GM19351 (cell line): ENCODE measurements at regions not wholly inside any gene's neighbourhood (a gene's known extent, or its start where the extent isn't known, plus 50 kb on each side); places are given as distances from the start of the nearest gene placed in this dataset.
"Not testable (repeated sequence)": the region's sequence is repeated elsewhere in the genome, so short reads cannot be mapped to it uniquely, and the experiment has no call there.

Experiments used
- ATAC-seq: cut with Tn5 transposase; IDR thresholded peaks from one replicate; pipeline ENCODE4 v1.9.1; 2021; ENCODE audit warnings: mild to moderate bottlenecking, moderate library complexity; ENCODE audit not compliant: unreplicated experiment

- no peak for ATAC-seq
Observed at GRCh38 chr12:107826276-107826675, 51.8 kb downstream of the ASCL4 start.

- ATAC-seq = no peak
Observed at GRCh38 chr12:107829271-107829670, 54.8 kb downstream of the ASCL4 start.

- ATAC-seq = no peak
Observed at GRCh38 chr12:107832441-107832840, 57.9 kb downstream of the ASCL4 start.

GRCh38 chr12:107840186-107840585 lies 65.7 kb downstream of the ASCL4 start:
- ATAC-seq = no peak

DNA sequence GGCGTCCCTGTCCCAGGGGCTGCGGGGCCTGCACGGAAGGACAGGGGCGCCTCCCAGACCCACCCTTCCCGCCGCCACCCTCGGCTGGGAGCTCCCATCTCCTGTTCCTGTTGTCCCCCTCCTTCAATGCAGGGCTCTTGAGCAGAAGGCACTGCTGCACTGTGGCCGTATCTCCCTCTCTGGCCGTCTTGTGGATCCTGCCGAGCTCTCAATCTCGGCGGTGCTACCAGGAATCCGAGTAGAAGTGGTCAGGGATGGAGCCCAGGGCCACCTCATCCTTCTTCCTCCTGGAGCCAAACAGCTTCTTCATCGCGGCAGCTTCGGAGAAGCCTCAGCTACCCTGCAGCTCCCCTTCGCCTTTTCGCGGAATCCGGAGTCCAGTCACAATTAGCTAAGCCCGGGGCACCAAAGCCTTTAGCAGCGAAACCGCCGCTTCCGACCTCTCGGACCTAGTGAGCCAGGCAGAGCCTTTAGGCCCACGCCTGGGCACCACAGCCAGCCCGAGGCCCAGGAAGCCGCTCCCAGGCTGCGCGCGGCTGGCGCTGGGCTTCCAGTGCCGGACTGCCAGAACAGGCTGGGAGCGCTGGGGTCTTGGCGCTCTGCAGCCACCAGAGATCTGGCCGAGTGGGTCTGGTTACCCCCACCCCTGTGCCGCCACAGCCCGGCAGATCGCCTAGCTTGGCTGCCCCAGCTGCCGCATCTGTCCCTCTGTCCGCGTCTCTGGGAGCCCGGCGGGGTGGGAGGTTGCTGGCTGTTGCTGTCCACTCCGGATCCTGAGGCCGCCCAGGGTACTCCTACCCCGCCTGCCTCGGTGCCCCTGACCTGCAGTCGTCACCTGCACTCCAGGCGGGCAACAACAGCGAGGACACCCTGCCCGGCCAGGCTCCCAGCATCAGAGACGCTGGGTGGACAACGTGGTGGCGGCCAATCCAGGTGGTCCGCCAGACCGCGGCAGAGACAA lies 69.1 kb downstream of the ASCL4 start:
- ATAC-seq = no peak

DNA sequence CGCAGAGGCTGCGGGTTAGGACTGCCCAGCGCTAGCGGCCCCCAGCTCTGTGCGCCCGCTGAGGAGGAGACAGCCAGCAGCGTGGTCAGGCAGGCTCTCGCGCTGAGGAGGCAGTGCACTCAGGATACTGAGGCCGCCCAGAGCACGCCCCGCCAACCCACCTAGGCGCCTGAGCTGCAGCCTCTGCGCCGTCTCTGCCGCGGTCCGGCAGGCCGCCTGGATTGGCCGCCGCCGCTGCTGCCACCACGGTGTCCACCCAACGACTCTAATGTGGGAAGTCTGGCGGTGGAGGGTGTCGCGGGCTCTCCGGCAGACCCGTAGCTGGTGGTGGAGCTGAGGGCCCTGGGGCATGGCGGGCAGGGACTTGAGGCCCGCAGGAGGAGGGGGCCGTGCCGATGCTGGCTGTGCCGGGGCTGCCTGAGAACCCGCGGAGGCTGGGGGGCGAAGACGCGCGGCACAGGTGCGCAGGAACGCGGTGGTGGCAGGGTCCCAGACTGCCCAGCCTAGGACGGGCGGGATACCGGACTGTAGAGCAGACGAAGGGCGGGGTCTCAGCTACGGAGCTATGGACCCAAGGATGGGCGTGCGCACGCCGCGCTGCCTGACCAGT lies 69.9 kb downstream of the ASCL4 start:
- no peak for ATAC-seq

GRCh38 chr12:107845226-107845979 lies 70.9 kb downstream of the ASCL4 start:
- ATAC-seq = no peak

GRCh38 chr12:107845980-107846659 lies 71.6 kb downstream of the ASCL4 start:
- ATAC-seq = no peak

GRCh38 chr12:107847430-107847829 lies 72.9 kb downstream of the ASCL4 start:
- no peak for ATAC-seq

- ATAC-seq = no peak
Observed at GRCh38 chr12:107847830-107848229, 73.3 kb downstream of the ASCL4 start.

DNA sequence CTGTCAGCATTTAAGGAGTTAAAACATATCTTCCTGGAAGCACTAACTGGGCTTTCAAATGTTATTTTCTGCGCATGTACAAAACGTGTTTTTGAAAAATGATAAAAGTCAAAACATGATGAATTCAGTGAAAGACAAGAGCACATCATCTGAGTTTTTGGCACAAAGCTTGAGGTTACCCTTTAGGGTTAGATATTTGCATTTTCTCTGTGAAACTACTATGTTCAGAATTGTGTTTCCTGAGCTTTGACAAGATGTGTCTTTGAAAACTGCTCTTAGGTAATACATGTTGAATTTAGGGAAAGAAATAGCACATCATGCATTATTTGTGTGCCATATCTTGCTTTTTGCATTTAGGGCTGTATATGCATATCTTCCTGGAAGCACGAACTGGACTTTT lies 79.0 kb downstream of the ASCL4 start:
- no peak for ATAC-seq

DNA sequence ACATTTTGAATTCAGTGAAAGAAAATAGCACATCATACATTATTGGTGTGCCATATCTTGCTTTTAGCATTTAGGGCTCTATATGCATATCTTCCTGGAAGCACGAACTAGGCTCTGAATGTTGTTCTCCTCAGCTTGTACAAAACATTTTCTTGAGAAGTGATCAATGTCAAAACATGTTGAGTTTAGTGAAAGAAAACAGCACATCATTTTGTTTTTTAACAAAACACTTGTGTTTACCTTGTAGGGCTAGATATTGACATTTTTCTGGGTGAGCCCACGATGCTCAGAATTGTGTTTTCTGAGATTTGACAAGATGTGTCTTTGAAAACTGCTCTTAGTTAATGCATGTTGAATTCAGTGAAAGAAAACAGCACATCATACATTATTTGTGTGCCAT lies 81.0 kb downstream of the ASCL4 start:
- ATAC-seq = no peak

DNA sequence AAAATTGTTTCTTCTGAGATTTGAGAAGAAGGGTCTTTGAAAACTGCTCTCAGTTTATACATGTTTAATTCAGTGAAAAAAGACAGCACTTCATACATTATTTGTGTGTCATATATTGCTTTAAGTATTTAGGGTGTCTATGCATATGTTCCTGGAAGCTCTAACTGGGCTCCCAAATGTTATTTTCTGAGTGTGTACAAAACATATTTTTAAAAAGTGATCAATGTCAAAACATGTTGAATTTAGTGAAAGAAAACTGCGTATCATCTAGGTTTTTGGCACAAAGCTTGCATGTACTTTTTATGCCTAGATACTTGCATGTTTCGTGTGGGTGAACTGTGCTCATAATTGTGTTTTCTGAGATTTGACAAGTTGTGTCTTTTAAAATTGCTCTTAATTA lies 81.6 kb downstream of the ASCL4 start:
- no peak for ATAC-seq

DNA sequence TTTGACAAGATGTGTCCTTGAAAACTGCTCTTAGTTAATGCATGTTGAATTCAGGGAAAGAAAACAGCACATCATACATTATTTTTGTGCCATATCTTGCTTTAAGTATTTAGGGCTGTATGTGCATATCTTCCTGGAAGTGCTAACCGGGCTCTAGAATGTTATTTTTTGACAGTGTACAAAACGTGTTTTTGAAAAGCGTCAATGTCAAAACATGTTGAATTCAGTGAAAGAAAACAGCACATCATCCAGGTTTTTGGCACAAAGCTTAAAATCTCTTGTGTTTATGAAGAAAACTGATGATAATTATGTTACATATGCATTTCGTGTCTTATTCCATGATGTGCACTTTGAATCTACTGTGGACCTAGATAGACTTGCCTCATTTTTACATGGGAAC lies 82.7 kb downstream of the ASCL4 start:
- no peak for ATAC-seq

DNA sequence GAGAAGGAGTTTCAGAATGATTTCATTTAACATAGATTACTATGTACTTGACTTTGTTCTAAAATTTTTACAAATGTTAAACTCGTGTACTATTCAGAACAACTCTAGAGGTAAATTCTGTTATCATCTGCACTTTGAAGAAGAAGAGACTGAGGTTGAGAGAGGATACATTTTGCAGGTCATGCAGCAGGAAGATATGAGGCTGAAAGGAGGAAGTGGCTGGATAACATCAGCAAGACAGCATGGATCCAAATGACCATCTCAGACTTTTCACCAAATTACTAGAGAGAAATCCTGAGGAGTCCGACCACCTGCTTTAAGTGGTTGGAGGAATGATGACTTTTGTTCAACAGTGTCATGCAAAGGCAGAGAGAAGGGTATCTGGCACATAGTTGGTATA lies 84.9 kb downstream of the ASCL4 start:
- ATAC-seq = no peak

DNA sequence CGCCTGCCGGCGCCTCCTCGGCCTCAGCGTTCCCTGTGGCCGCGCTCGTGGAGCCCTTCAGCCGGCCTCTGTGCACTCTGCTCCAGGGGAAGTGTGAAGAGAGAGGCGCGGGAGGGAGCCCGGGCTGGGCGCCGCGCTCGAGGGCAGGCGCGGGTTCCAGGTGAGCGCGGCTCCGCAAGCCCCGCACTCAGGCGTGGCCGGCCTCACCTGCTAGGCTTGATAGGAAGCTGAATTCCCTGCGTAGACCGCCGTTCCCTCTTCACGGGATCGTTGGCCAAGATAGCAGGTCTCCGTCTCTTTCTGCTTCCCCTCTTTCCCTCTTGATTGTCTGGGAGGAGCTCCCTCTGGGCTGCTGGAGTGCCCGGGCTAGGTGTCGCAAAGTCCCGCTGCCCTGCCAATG lies 89.7 kb downstream of the ASCL4 start:
- no peak for ATAC-seq

DNA sequence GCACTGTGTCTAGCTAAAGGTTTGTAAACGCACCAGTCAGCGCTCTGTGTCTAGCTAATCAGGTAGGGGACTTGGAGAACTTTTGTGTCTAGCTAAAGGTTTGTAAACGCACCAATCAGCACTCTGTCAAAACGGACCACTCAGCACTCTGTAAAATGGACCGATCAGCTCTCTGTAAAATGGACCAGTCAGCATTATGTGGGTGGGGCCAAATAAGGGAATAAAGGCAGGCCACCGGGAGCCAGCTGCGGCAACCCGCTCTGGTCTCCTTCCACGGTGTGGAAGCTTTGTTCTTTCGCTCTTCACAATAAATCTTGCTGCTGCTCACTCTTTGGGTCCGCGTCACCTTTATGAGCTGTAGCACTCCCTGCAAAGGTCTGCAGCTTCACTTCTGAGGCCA lies 90.2 kb downstream of the ASCL4 start:
- ATAC-seq = not testable (repeated sequence)

DNA sequence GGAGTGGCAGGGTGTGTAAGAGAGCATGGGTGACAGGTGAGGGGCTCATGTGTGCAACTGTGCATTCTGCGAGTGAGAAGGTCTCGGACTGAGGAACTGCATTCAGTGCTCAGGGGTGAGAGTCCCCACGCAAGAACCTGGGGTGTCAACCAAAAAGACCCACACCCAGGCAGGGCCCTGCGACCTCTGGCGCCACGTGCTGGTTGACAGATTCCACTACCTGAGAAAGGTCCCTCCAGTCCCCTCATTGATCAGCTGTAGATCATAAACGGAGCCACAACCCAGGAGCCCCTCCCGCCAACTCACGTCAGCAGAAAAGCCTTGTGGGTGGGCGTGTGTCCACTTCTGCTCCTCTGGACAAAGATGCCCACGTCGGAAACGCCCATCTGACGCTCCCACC lies 98.7 kb downstream of the ASCL4 start:
- ATAC-seq = no peak

DNA sequence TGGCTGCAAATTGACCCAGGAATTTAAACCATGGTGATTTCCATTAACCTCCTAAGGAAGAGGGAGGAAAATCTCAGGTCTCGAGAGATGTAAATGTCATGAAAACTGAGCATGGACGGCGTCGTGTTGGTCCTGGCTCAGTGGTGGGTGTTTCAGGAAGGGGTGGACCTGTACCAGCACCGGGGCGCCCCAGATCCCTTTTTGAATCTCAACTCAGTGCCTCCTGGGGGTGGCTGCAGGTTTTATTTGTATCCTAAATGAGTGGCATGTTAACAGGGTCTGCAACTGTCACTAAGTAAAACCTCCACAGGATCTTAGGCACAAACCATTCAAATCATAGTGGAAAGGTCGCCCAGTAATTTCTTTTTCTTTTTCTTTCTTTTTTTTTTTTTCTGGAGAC lies 101.3 kb downstream of the ASCL4 start:
- ATAC-seq = no peak

DNA sequence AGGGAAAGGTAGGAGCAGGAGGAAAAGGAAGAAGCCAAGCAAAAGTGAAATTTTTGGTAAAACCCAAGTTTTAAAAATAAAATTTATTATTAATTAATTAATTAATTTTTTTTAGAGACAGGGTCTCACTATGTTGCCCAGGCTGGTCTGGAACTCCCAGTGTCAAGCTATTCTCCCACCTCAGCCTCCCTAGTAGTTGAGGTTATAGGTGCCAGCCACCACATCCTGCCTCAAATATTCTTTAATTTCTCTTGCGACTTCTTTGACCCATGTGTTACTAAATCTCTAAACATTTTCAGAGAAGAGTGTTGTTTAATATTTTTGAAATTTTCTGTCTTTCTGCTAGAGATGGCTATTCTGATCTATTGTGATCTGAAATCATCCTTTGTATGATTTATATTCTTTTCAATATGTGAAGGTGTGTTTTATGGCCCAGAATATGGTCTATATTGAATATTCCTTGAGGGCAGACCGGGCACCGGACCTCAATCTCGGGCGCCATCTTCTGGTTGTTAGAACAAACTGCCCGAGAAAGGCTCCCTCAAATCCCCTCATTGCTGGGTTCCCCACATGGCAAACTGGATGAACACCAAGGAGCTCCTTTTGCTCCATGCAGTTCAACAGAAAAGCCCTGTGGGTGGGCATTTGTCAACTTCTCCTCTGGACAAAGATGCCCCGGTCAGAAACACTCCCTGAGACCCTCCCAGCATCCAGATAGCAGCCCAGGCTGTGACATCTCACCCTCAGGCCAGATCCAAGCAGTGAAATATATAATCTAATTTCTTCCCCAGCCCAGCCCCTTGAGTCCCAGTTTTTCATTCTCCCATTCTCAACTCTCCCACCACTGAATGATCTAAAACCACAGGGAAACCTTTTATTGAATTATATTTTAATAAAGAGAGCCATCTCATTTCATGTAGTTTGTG lies 110.5 kb downstream of the ASCL4 start:
- ATAC-seq = no peak
